HUES6 (cell line): ENCODE measurements at regions not wholly inside any gene's neighbourhood (a gene's known extent, or its start where the extent isn't known, plus 50 kb on each side); places are given as distances from the start of the nearest gene placed in this dataset.
"Not testable (repeated sequence)": the region's sequence is repeated elsewhere in the genome, so short reads cannot be mapped to it uniquely, and the experiment has no call there.

ENCODE experiments used
- H3K27ac ChIP-seq: 2 replicates; pipeline ENCODE4 v1.7.0; 2013; ENCODE audit warnings: low read depth, mild to moderate bottlenecking, low read length, inconsistent platforms
- H3K27me3 ChIP-seq: 2 replicates; pipeline ENCODE4 v1.6.1; 2013; ENCODE audit warnings: low read length; ENCODE audit not compliant: control insufficient read depth, insufficient read depth
- H3K36me3 ChIP-seq: 2 replicates; pipeline ENCODE4 v1.6.1; 2013; ENCODE audit warnings: low read length; ENCODE audit not compliant: control insufficient read depth, insufficient read depth
- H3K4me1 ChIP-seq: 2 replicates; pipeline ENCODE4 v1.6.1; 2013; ENCODE audit warnings: low read length; ENCODE audit not compliant: control insufficient read depth, insufficient read depth
- H3K4me3 ChIP-seq: 2 replicates; pipeline ENCODE4 v1.5.1; 2013; ENCODE audit warnings: low read depth, low read length
- H3K9ac ChIP-seq: one replicate; pipeline ENCODE4 v1.6.1; 2013; ENCODE audit warnings: mild to moderate bottlenecking, low read length
- H3K9me3 ChIP-seq: 2 replicates; pipeline ENCODE4 v1.6.1; 2013; ENCODE audit warnings: low read depth, low read length; ENCODE audit not compliant: control insufficient read depth, insufficient read depth

GRCh38 chr5:23451156-23451555, 56.3 kb upstream of the PRDM9 start:
- H3K4me3 ChIP-seq, result no peak overlapping the region
- no peak overlapping the region for H3K9ac ChIP-seq
- H3K27me3 ChIP-seq, result no peaks in the 10 kb centered on the region
- H3K9me3 ChIP-seq, result peaks cover 7% of the 10 kb centered on the region; the same call in 1 of the 2 replicates
- H3K4me1 ChIP-seq, result no peaks in the 10 kb centered on the region
- no peaks in the 10 kb centered on the region for H3K36me3 ChIP-seq
- H3K27ac ChIP-seq, result no peak overlapping the region

DNA sequence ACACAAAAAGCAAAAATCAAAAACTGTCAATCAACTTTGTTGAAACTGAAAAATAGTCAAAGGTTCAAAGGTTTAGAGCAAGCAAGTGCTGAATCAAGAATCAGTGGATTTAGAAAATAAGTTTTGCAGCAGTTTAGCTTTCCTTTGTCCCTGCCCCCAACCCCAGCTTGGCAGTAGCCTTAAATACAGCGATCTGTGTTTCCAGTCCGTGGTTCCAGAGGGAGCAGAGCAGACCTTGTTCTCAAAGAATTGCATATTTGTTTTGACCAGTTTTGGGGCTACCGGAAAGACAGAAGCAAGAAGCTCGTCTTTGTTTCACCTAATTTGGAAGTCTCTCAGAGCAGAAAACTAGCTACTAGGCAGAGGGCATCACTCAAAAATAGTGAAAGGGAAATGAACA, 57.2 kb upstream of the PRDM9 start:
- no peak overlapping the region for H3K9ac ChIP-seq
- no peaks in the 10 kb centered on the region for H3K36me3 ChIP-seq
- H3K4me1 ChIP-seq, result no peaks in the 10 kb centered on the region
- H3K27ac ChIP-seq, result no peak overlapping the region
- H3K4me3 ChIP-seq, result no peak overlapping the region
- H3K9me3 ChIP-seq, result no peaks in the 10 kb centered on the region
- H3K27me3 ChIP-seq, result no peaks in the 10 kb centered on the region

- H3K4me1 ChIP-seq, result no peaks in the 10 kb centered on the region
- H3K9me3 ChIP-seq, result no peaks in the 10 kb centered on the region
- H3K27ac ChIP-seq, result no peak overlapping the region
- H3K9ac ChIP-seq, result no peak overlapping the region
- H3K36me3 ChIP-seq, result no peaks in the 10 kb centered on the region
- H3K4me3 ChIP-seq, result no peak overlapping the region
- no peaks in the 10 kb centered on the region for H3K27me3 ChIP-seq
Measured at GRCh38 chr5:23448627-23449026, 58.8 kb upstream of the PRDM9 start.

DNA sequence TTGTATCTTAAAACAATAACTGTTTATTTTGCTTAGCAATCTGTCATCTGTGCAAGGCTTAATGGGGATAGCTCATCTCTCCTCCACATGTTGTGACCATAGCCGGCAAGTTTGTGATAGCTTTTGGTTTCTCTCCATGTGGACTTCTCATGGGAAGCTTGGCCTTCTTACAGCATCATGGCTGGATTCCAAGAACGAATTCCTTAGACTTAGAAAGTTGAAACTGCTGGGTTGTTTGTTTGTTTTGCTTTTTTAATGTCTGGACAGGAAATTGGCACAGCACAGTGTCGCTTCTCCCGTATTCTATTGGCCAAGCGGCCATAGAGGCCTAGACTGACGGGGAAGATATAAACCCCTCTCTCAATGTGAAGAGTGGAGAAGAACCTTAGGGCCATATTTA, 61.0 kb upstream of the PRDM9 start:
- H3K9me3 ChIP-seq, result no peaks in the 10 kb centered on the region
- H3K4me1 ChIP-seq, result no peaks in the 10 kb centered on the region
- H3K9ac ChIP-seq, result no peak overlapping the region
- no peak overlapping the region for H3K27ac ChIP-seq
- H3K36me3 ChIP-seq, result no peaks in the 10 kb centered on the region
- H3K4me3 ChIP-seq, result no peak overlapping the region
- H3K27me3 ChIP-seq, result no peaks in the 10 kb centered on the region

- H3K9ac ChIP-seq, result no peak overlapping the region
- H3K36me3 ChIP-seq, result no peaks in the 10 kb centered on the region
- H3K9me3 ChIP-seq, result no peaks in the 10 kb centered on the region
- H3K4me1 ChIP-seq, result no peaks in the 10 kb centered on the region
- H3K27me3 ChIP-seq, result no peaks in the 10 kb centered on the region
- H3K27ac ChIP-seq, result no peak overlapping the region
- no peak overlapping the region for H3K4me3 ChIP-seq
Measured at GRCh38 chr5:23445573-23445972, 61.8 kb upstream of the PRDM9 start.

- no peaks in the 10 kb centered on the region for H3K4me1 ChIP-seq
- H3K27me3 ChIP-seq, result no peaks in the 10 kb centered on the region
- no peaks in the 10 kb centered on the region for H3K36me3 ChIP-seq
- H3K27ac ChIP-seq, result no peak overlapping the region
- H3K4me3 ChIP-seq, result no peak overlapping the region
- no peak overlapping the region for H3K9ac ChIP-seq
- H3K9me3 ChIP-seq, result no peaks in the 10 kb centered on the region
Measured at GRCh38 chr5:23440703-23441102, 66.7 kb upstream of the PRDM9 start.

- Histone ChIP-seq H3K27me3 (no peaks in the 10 kb centered on the region), H3K36me3 (no peaks in the 10 kb centered on the region), H3K9ac (no peak overlapping the region), H3K4me3 (no peak overlapping the region), H3K27ac (no peak overlapping the region), H3K9me3 (peaks cover 8% of the 10 kb centered on the region; the same call in 1 of the 2 replicates), H3K4me1 (no peaks in the 10 kb centered on the region)
Measured at GRCh38 chr5:23437011-23437410, 70.4 kb upstream of the PRDM9 start.

GRCh38 chr5:23433534-23434315, 73.7 kb upstream of the PRDM9 start:
- no peaks in the 10 kb centered on the region for H3K27me3 ChIP-seq
- no peaks in the 10 kb centered on the region for H3K4me1 ChIP-seq
- H3K9me3 ChIP-seq, result peaks cover 8% of the 10 kb centered on the region; the same call in 1 of the 2 replicates
- H3K27ac ChIP-seq, result no peak overlapping the region
- no peak overlapping the region for H3K4me3 ChIP-seq
- no peak overlapping the region for H3K9ac ChIP-seq
- no peaks in the 10 kb centered on the region for H3K36me3 ChIP-seq

DNA sequence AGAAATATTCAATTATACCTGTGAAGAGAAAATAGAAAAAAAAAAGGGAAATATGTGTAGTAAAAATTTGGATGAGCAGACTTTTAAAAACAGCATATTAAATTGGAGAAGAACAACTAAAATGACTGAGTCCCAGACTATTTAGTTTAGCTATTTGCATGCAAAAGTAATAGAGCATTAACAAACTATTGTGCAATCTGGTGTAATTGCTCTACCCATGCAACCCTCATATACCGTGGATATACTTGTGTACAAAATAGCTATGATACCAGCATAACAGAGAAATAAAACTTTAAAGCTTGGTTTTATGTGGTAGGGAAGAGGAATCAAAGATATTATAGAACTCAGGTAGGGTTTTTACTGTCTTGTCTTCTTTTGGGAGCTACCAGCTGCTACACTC, 78.7 kb upstream of the PRDM9 start:
- H3K4me1 ChIP-seq, result no peaks in the 10 kb centered on the region
- no peaks in the 10 kb centered on the region for H3K27me3 ChIP-seq
- peaks cover 16% of the 10 kb centered on the region for H3K9me3 ChIP-seq
- H3K36me3 ChIP-seq, result no peaks in the 10 kb centered on the region
- no peak overlapping the region for H3K4me3 ChIP-seq
- no peak overlapping the region for H3K27ac ChIP-seq
- no peak overlapping the region for H3K9ac ChIP-seq

GRCh38 chr5:23420214-23420613, 87.2 kb upstream of the PRDM9 start:
- not testable (repeated sequence) for H3K4me3 ChIP-seq, H3K27me3 ChIP-seq

GRCh38 chr5:23419115-23419514, 88.3 kb upstream of the PRDM9 start:
- H3K27ac ChIP-seq, result peak overlapping the region; percentile 45; the same call in 1 of the 2 replicates
- H3K27me3 ChIP-seq, result no peaks in the 10 kb centered on the region
- no peak overlapping the region for H3K4me3 ChIP-seq
- H3K9ac ChIP-seq, result no peak overlapping the region
- no peaks in the 10 kb centered on the region for H3K36me3 ChIP-seq
- peaks cover 10% of the 10 kb centered on the region; the same call in 1 of the 2 replicates for H3K9me3 ChIP-seq
- H3K4me1 ChIP-seq, result peaks cover 17% of the 10 kb centered on the region; the same call in 1 of the 2 replicates

More at GRCh38 chr5:23420214-23420613, 87.2 kb upstream of the PRDM9 start:
- H3K36me3 ChIP-seq, H3K9ac ChIP-seq: not testable (repeated sequence)
- Histone ChIP-seq H3K9me3 (peaks cover 14% of the 10 kb centered on the region), H3K4me1 (peaks cover 17% of the 10 kb centered on the region; the same call in 1 of the 2 replicates), H3K27ac (peak overlapping the region; percentile 66; the same call in 1 of the 2 replicates)
